ENCODE measurements at regions not wholly inside any gene's neighbourhood (a gene's known extent, or its start where the extent isn't known, plus 50 kb on each side); places are given as distances from the start of the nearest gene placed in this dataset.
"Not testable (repeated sequence)": the region's sequence is repeated elsewhere in the genome, so short reads cannot be mapped to it uniquely, and the experiment has no call there.

DNA sequence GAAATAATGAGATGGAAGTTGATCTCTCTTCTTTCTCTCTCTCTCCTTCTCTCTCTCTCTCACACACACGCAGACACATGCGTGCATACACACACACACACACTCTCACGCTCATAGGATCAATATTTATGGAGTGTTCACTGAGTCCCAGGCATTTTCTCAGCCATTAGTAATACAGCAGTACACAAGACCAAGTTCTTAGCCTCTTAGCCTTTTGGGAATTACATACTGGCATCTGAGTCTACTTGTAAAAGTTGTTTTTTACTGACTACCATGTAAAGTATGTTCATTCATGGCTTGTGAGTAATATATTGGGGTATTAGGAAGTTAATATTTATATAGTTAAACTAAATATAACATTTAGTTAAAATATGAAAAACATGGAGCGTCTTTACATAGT, 61.1 kb upstream of the RUBCNL start:
- not testable (repeated sequence) for DNase-seq; H3K36me3 ChIP-seq (replicated peaks; ENCODE audit: control insufficient read depth, insufficient read depth, low read length); H3K27me3 ChIP-seq (ENCODE audit: control insufficient read depth, insufficient read depth, low read length); H3K4me3 ChIP-seq (ENCODE audit: insufficient read depth, low read depth, low read length)

DNA sequence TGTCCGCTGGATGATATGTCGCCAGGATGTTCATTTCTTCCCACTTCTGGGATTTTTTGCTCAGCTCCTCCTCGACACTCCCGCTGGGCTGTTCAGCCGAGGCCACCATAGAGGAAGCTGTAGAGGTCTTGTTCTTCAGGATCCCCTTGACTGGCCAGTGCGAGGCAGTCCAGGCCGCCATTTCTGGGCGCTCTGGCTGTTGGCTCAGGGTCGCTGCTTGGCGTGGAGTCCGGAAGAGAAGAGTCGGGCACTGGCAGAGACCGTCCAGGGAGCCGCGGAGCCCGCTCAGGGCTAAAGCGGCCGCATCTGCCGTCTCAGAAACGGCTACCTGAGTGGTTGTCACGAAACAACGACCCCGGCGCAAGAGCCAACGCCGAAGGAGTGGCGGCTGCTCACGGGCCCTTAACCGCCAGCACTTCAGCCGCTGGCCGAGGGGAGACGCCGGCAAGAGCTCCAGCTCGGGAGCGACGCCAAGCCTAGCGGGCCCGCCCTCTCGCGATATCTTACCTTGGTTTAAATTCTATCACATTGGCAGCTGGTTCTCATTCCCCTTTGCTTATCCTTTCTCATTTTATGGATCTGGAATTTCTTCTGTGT, 50.9 kb upstream of the RUBCNL start:
- not testable (repeated sequence) for H3K4me3 ChIP-seq (ENCODE audit: insufficient read depth, low read depth, low read length); DNase-seq; H3K36me3 ChIP-seq (replicated peaks; ENCODE audit: control insufficient read depth, insufficient read depth, low read length); H3K27me3 ChIP-seq (ENCODE audit: control insufficient read depth, insufficient read depth, low read length)

Data from H7 (cell line).